ENCODE measurements at regions not wholly inside any gene's neighbourhood (a gene's known extent, or its start where the extent isn't known, plus 50 kb on each side); places are given as distances from the start of the nearest gene placed in this dataset.

- no peak for TF ChIP-seq GATA2 (IDR thresholded peaks at IDR 0.05; ENCODE audit: low read depth, low read length)
- no peak for TF ChIP-seq GATA3 (IDR thresholded peaks at IDR 0.05; ENCODE audit: low read depth, low read length)
These were observed 83.3 kb downstream of the EDEM1 start for GRCh38 chr3:5270666-5271371.

GRCh38 chr3:5271372-5271683 is 83.8 kb downstream of the EDEM1 start:
- TF ChIP-seq GATA3 (IDR thresholded peaks at IDR 0.05; ENCODE audit: low read depth, low read length), result no peak

- TF ChIP-seq GATA2 (IDR thresholded peaks at IDR 0.05; ENCODE audit: low read depth, low read length), result no peak
- no peak for TF ChIP-seq GATA3 (IDR thresholded peaks at IDR 0.05; ENCODE audit: low read depth, low read length)
These were observed 84.9 kb downstream of the EDEM1 start for GRCh38 chr3:5272387-5272786.

DNA sequence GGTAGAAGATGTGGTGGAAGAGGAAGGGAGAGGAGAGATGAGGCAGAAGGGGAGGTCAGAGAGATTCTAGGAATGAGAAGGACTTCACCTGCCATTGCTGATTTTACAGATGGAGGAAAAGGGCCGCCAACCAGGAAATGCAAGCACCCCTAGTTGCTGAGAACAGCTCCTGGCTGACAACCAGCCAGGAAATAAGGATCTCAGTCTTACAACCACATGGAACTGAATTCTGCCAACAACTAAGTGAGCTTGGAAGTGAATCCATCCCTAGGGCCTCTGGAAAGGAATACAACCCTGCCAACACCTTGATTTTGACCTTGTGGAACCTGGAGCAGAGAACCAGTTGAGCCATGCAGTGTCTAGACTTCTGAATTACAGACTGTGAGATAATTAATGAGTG is 86.6 kb downstream of the EDEM1 start:
- TF ChIP-seq GATA3 (IDR thresholded peaks at IDR 0.05; ENCODE audit: low read depth, low read length), result no peak
- TF ChIP-seq GATA2 (IDR thresholded peaks at IDR 0.05; ENCODE audit: low read depth, low read length), result no peak

- TF ChIP-seq GATA2 (IDR thresholded peaks at IDR 0.05; ENCODE audit: low read depth, low read length) (no peak), GATA3 (IDR thresholded peaks at IDR 0.05; ENCODE audit: low read depth, low read length) (no peak)
These were observed 88.0 kb downstream of the EDEM1 start for GRCh38 chr3:5275529-5275928.

DNA sequence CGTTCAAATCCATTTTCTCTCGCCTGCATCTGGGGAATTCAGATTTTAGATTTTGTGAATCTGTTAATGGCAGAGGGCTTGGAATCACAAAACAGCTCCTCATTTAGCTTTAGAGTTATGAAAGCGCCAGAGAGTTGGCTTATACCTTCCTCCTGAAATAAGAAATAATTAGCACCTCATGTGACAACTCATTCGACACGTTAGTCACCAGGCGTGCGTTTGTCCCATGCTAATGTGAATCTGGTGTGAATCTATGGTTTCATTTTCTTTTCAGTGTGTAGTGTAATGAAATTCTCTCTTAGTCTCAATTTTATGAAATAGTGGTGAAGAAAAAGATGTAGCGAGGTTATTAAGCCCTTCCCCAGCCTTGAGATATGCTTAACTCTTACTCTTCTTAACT is 89.4 kb downstream of the EDEM1 start:
- TF ChIP-seq GATA3 (IDR thresholded peaks at IDR 0.05; ENCODE audit: low read depth, low read length), result no peak
- no peak for TF ChIP-seq GATA2 (IDR thresholded peaks at IDR 0.05; ENCODE audit: low read depth, low read length)

- no peak for TF ChIP-seq GATA3 (IDR thresholded peaks at IDR 0.05; ENCODE audit: low read depth, low read length)
- no peak for TF ChIP-seq GATA2 (IDR thresholded peaks at IDR 0.05; ENCODE audit: low read depth, low read length)
These were observed 90.2 kb downstream of the EDEM1 start for GRCh38 chr3:5277612-5278236.

- no peak for TF ChIP-seq GATA2 (IDR thresholded peaks at IDR 0.05; ENCODE audit: low read depth, low read length)
- TF ChIP-seq GATA3 (IDR thresholded peaks at IDR 0.05; ENCODE audit: low read depth, low read length), result no peak
These were observed 91.2 kb downstream of the EDEM1 start for GRCh38 chr3:5278666-5279065.

DNA sequence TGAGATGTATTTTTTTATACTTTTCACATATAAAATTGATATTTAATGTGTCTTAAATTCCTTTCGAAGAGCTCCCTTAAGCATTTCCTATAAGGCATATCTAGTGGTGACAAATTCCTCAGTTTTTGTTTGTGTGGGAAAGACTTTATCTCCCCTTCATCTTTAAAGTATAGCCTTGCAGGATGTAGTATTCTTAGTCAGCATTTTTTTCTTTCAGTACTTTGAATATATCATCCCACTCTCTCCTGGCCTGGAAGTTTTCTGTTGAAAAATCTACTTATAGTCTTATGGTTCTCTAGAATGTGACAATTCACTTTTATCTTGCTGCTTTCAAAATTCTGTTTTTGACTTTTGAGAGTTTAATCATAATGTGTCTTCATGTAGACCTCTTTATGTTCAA is 95.2 kb downstream of the EDEM1 start:
- TF ChIP-seq GATA3 (IDR thresholded peaks at IDR 0.05; ENCODE audit: low read depth, low read length) (no peak), GATA2 (IDR thresholded peaks at IDR 0.05; ENCODE audit: low read depth, low read length) (no peak)

GRCh38 chr3:5285439-5285838 is 97.9 kb downstream of the EDEM1 start:
- TF ChIP-seq GATA2 (IDR thresholded peaks at IDR 0.05; ENCODE audit: low read depth, low read length) (no peak), GATA3 (IDR thresholded peaks at IDR 0.05; ENCODE audit: low read depth, low read length) (no peak)

GRCh38 chr3:5290915-5291314 is 103.4 kb downstream of the EDEM1 start:
- TF ChIP-seq GATA3 (IDR thresholded peaks at IDR 0.05; ENCODE audit: low read depth, low read length) (no peak), GATA2 (IDR thresholded peaks at IDR 0.05; ENCODE audit: low read depth, low read length) (no peak)

GRCh38 chr3:5292512-5292911 is 105.0 kb downstream of the EDEM1 start:
- TF ChIP-seq GATA2 (IDR thresholded peaks at IDR 0.05; ENCODE audit: low read depth, low read length) (no peak), GATA3 (IDR thresholded peaks at IDR 0.05; ENCODE audit: low read depth, low read length) (no peak)

DNA sequence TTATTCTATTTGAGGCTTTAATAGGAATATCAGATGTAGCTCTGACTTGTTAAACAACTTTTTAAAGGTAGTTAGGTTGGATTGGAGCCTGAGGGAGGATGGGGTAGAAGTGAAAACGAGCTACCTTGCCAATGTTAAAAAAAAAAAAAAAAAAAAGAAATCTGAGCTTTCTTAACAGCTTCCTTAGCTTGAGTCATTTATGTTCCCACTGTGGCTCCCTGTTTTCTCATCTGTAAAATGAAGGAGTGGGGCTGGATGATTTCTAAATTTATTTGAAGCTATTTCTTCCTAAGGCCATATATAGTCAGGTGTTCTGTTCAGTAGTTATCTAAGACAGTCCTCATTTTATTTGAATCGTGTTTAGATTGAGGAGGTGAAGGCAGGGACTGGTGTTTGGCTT is 105.7 kb downstream of the EDEM1 start:
- TF ChIP-seq GATA2 (IDR thresholded peaks at IDR 0.05; ENCODE audit: low read depth, low read length) (no peak), GATA3 (IDR thresholded peaks at IDR 0.05; ENCODE audit: low read depth, low read length) (no peak)

GRCh38 chr3:5294356-5294755 is 106.8 kb downstream of the EDEM1 start:
- TF ChIP-seq GATA2 (IDR thresholded peaks at IDR 0.05; ENCODE audit: low read depth, low read length) (no peak), GATA3 (IDR thresholded peaks at IDR 0.05; ENCODE audit: low read depth, low read length) (no peak)

GRCh38 chr3:5295191-5295690 is 107.7 kb downstream of the EDEM1 start:
- no peak for TF ChIP-seq GATA3 (IDR thresholded peaks at IDR 0.05; ENCODE audit: low read depth, low read length)
- no peak for TF ChIP-seq GATA2 (IDR thresholded peaks at IDR 0.05; ENCODE audit: low read depth, low read length)
